CD4-positive, alpha-beta T cell treated with Interleukin-6 for 4 hours (primary cell): ENCODE measurements at regions not wholly inside any gene's neighbourhood (a gene's known extent, or its start where the extent isn't known, plus 50 kb on each side); places are given as distances from the start of the nearest gene placed in this dataset.
"Not testable (repeated sequence)": the region's sequence is repeated elsewhere in the genome, so short reads cannot be mapped to it uniquely, and the experiment has no call there.

ENCODE experiments used
- DNase-seq: peaks from one replicate; pipeline ENCODE4 v3.0.0-alpha.2; 2020; ENCODE audit warnings: mixed read lengths

DNA sequence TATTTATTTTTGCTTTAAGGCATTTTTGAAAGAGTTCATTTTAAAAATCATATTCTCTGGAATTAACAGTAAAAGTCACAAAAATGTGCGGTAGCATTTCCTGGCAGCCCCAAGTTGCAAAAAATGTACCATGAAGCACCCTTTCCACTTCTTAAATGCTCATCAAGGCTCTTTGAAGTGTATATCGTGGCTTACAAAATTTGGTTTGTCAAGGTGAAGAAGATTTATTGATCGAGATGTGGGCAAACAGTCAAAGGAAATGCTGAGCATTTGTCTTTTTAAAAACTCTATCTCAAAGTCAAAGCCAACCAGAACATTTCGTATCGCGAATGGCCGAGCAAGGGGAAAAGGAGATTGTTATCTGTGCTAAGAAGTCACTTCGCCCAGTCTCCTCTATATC is 277.5 kb upstream of the KAZN start:
- no peak for DNase-seq

DNA sequence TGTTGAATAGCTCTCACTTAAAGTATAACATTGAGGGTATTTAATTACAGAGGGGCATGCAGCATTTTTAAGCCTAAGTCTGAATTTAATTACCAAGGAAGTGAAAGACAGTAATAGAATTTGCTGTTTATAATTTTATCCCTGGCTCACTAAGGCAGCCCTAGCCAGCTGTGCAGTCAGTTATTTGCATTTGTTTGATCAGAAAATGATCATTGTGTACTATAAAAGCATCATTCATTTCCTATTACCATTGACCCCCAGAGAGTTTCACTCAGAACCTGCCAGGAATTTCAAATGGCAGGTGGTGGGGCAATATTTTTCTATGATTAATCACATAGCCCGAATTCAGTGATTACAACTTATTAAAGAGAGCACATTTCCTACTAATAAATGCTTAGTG is 277.1 kb upstream of the KAZN start:
- DNase-seq = no peak

DNA sequence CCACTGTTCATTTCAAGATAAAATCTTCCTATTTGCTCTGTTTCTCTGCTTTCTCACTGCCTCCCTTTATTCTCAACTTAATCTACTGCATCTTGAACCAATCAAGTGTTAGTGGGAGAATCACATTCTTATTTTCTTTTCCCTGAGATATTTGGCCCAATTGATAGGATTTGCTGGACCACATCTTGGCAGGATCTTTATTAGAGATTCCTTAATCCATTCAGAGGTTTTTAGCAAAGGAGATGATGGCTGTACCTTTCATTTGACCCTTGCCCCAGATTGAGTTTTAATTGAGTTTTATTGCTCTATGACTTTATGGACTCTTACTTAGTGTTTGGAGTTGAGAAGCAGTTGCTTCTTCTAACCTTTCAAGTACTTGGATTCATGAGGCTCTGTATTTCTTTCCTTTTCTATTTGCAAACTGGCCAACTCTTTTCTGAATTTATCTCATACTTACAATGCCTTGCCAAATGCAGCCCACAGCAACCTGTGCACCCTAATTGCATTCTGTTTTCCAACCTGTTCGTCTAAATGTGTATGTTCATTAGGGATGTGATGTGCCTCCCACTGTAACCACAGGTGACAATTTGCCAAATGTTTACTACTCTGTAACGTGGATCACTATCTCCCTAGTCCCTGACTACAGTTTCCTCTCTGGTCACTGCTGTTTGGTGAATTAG is 274.8 kb upstream of the KAZN start:
- DNase-seq = no peak

DNA sequence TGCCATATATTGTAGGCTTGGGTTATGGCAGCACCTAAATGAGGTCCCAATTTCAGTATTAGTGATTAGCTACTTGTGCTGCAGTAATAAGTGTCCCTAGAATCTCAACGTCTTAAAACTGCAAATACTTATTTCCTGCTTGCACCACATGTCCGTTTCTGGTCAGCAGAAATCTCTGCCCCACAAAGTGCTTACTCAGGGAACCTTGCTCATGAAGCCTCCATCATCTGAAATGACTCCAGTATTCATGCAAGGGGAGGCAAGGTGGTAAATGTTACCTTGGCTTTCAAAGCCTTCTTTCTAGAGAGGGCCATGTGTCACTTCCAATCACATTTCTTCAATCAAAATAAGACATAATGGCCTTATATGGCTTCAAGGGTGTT is 274.2 kb upstream of the KAZN start:
- DNase-seq = no peak

DNA sequence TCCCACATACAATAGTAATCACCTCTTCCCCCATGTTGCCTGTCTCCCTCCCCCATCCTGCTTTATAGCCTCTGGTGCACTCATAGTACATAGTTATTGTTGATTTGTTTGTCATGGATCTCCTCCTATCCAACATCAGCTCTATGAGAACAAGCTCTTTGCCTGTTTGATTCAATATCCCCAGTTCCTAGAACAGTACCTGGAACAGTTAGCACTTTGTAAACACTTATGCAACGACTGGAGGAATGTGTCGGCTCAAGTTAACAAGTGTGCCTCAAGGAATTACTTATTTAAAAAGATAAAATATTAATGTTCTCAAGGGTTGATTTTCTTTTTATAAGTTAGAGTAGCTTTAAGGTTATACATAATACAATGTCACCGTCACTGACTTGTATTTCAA is 271.6 kb upstream of the KAZN start:
- no peak for DNase-seq

DNA sequence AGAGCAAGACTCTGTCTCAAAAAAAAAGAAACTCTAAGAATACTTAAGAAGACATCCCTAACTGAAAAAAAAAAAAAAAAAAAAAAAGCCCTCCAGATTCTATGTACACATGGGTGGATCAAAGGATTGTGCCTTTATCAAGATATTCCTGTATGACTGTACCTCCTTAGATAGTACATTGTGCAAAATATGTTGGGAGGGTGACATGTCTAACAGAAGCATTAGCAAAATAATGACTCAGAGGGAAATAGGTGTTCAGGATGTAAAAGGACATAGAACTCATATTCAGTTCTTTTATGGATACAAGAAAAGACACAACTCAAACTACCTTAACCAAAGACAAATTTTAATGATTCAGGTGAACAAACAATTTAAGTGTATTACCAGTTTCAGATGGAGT is 269.8 kb upstream of the KAZN start:
- no peak for DNase-seq

DNA sequence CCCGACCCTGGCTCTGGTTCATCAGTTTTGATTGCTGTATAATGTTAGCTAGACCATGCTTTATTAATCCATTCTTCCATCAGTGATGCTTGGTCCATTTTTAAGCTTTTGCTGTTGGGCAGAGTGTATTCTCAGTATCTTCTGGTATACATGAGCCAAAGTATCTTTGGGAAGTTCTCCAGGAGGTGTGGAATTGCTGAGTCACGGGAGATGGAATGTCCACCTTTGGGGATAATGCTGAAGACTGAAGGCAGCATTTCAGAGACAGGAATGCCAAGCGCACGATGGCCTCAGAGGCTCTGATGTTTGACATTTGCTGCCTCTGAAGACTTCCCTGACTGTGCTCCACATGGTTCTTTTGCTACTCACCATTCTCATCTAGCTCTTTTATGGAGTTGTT is 266.3 kb upstream of the KAZN start:
- DNase-seq = no peak

DNA sequence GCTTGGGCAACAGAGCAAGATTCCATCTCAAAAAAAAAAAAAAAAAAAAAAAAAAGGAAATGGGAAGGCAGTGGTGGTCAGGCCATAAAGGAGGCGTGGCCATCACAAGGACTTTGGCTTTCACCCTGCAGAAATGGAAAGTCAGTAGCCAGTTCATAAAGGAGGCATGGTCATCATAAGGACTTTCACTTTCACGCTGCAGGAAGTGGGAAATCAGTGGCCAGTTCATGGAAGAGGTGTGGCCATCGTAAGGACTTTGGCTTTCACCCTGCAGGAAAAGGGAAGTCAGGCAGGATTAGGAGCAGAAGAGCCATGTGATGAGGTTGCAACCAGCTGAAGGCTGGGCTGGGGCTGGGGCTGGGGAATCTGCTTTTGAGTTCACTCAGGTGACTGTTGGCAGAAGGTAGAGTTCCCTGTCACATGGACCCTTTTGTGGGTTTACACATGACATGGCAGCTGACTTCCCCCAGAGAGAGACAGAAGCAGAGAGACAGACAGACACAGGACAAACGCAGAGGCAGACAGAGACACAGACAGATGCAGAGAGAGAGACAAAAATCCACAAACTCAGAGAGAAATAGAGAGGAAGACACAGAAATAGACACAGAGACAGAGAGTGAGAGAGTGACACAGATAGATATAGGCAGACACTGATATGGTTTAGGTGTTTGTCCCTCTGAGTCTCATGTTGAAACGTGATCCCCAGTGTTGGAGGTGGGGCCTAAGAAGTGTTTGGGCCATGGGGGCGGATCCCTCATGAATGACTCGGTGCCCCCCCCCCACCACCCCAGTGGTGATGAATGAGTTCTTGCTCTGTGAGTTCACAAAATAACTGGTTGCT is 263.9 kb upstream of the KAZN start:
- DNase-seq = peak; percentile 4

DNA sequence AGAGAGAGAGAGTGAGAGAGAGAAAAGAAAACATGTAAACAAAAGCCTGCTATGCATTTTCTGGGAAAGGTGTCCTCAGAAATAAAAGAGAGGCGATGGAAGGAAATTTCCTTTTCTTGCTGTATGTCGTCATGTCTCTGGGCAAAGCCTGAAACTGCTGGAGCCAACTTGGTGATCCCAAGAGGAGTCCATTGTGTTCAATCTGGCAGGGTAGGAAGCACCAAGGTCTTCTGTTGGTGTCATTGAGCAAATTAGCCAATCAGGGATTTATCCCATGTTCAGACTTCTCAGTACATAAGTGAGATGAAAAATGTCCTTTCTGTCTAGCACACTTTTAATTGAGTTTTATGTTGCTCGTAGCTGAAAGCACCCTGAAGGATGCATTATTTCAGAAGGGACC is 260.0 kb upstream of the KAZN start:
- DNase-seq = no peak

DNA sequence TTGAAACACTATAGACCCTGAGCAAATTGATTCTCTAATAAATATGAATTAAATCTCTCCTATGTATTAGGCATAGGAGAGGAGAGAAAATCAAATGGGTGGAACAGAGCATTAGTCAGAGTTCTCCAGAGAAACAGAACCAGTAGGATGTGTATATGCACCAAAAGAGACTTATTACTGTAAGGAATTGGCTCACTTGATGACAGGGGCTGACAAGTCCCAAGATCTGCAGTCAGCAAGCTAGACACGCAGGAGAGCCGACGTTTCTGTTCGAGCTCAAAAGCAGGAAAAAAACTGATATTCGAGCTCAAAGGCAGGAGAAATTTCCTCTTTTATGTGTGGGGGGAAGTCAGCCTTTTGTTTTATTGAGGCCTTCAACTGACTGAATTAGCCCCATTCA is 259.2 kb upstream of the KAZN start:
- no peak for DNase-seq

DNA sequence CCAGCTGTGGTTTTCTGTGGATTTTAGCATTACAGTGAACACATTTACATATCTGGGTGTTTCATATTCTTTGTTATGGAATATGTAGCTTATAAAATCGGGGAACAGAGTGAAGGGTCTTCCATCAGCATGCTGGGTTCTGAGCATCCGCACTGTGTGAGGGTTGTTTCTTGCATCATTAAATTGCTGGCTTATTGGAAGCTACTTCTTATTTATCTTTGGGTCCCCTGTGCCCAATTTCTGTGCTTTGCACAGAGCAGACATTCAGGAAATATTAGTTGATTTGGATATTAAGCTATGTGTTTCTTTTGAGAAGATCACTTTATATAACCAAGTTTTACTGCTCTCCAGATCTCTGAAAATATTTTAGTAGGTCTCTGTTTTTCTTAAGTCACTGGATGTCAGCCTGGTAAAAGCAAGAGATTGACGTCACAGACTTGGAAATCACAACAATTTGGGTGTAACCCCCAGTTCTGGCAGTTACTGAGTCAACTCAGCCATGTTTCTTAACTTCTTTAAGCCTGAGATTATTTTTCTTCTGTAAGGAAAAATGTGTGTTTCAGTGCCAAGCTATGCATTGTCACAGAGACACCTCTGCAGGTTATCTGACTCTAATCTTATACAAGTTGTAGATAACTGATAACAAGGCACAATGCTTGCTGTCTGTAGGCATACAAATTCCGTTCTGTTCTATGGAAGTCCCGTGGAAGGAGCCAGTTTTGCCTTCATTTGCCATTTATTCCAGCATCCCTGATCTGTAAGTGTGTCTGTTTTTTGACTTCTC is 258.3 kb upstream of the KAZN start:
- DNase-seq = no peak

DNA sequence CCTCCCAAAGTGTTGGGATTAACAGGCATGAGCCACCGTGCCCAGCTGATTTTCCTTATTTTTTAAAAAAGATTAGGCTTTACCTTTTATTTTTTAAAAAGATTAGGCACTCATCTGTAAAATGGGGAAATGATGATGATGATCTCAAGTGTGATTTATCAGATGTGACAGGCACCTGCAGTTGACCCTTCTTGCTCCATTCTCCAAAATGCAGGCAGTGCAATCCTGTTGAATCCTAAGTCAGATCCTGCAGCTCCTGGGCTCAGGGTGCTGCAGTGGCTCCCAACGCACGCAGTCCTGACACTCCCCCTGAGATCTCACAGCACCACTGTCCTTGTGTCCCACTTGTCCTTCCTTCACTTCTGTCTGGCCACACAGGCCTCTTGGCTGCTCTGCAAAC is 257.3 kb upstream of the KAZN start:
- no peak for DNase-seq

DNA sequence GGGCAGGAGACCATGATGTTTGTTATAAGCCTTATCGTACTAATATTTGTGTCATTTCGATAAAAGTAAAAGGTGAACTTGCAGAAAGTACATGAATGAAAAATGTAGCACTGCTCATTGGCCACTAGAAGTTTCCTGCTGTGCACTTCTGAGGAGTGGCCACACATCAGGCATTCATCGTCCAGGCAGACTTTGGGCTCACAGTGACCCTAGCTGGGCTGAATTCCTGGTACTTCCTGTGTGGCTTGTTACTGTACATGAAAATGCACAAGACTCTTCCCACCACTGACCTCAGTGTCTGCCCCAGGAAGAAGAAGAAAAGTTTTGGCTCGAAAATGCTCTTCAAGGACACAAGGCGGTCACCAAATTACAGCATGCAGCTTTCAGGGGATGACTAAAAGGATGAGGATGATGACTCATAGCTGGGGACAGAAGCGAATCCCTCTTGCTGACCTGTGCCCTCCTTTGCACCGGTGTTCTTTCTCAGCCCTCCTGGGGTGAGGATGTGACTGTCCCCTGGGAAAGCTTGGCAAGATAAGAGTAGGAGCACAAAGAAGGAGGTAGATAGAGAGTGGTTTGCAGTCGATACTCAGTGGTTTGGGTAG is 252.4 kb upstream of the KAZN start:
- DNase-seq = no peak

DNA sequence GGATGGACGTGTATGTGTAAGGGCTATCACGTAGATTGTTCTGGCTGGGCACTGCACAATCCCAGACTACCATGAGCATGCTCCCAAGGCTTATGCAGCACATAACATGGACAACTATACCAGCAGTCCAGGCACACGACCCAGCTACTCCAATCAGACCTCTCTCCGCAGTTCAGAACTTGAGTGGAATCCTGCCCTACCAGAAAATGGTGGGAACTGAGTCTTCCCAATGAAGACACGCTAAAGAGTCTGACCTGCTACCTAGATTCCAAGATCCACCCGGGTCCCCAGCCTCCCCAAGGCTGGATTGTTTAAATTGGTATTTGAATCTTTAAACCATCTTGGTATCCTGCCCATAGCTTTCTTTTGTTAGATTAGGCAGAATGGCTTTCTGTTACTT is 251.3 kb upstream of the KAZN start:
- no peak for DNase-seq

DNA sequence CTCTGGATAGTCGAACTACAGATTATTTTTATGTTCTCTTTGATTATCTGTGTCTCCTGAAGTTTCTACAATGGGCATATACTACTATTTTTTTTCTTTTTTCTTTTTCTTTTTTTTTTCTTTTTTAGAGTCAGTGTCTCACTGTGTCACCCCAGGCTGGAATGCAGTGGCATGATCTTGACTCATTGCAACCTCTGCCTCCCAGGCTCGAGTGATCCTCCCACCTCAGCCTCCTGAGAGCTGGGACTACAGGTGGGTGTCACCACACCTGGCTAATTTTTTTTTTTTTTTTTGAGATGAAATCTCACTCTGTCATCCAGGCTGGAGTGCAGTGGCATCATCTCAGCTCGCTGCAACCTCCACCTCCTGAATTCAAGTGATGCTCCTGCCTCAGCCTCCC is 250.7 kb upstream of the KAZN start:
- no peak for DNase-seq

DNA sequence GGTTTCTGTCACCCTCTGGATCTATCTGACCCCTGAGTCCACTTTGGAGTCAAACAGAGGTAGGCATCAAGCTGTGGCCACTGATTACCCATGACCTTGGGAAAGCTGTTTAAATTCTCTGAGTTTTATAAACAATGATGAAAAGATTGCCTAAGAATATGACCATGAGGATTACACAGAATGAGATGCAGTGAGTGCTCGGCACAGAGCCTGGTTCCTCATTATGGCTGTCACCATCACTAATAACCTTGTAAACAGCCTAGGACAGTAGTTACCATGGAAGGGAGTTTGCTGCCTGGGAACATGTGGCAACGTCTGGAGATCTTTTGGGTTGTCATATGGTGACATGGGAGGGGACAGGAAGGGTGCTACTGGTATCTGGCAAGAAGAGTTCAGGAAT is 248.3 kb upstream of the KAZN start:
- DNase-seq = no peak

DNA sequence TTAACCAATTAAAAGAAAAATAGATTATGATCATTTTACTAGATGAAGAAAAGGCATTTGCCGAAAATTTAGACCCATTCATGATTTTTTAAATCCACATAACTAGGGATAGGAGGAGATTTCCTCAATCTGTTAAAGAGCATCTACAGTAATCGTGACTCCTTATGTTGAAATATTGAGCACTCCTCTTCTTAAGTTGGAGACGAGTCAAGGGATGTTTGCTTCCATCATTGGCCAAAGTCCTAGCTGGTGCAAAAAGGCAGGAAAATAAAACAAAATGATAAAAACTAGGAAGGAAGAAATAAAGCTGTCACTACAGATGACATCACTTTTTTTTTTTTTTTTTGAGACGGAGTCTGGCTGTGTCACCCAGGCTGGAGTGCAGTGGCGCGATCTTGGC is 245.6 kb upstream of the KAZN start:
- no peak for DNase-seq

DNA sequence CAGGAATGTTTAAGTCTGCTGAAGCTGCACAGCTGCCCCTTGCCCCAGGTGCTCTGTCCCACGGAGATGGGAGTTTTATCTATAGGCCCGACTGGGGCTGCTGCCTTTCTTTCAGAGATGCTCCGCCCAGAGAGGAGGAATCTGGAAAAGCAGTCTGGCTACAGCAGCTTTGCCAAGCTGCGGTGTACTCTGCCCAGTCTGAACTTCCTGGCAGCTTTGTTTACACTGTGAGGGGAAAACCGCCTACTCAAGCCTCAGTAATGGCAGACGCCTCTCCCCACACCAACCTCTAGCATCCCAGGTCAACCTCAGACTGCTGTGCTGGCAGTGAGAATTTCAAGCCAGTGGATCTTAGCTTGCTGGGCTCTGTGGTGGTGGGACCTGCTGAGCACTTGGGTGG is 237.5 kb upstream of the KAZN start:
- DNase-seq = not testable (repeated sequence)

DNA sequence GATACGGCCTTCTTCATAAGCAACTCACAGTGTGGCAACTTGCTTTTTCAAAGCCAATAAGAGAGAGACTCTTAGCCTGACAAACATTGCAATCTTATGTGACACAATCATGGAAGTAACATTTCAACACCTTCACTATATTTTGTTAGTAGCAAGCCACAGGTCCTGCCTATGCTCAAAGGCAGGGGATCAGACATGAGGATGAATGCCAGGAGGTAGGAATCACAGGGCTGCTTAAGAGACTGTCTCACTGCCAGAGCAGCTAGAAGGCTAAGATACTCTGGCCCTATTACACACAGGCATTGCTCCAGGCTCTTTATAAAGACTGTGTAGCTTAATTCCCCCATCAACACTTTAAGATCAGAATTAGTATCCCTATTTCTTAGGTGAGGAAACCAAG is 236.2 kb upstream of the KAZN start:
- no peak for DNase-seq

DNA sequence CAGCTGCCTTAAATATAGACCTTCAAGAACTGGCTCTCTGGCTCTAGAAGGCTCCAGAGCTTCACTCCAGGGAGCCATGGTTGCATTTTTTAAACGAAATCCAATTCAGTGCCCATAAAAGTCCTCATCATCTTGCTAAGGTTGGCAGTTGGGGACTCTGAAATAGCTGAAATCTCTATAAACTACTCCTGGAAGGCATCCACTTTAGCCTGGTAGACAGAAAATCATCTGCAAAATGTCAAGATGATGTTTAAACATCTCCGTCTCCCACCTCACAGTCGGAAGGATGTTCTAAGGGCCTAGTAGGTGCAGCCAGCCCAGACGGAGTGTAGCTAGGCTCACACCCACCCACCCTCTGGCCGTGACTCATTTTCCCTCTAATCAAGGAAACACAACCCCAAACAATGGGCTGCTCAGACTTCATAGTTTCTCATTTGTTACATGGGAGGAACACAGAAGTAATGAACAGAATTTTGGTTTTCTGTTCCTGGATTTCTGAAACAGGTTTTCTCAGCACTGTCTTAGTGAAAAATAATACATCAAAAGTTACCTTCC is 235.4 kb upstream of the KAZN start:
- no peak for DNase-seq

DNA sequence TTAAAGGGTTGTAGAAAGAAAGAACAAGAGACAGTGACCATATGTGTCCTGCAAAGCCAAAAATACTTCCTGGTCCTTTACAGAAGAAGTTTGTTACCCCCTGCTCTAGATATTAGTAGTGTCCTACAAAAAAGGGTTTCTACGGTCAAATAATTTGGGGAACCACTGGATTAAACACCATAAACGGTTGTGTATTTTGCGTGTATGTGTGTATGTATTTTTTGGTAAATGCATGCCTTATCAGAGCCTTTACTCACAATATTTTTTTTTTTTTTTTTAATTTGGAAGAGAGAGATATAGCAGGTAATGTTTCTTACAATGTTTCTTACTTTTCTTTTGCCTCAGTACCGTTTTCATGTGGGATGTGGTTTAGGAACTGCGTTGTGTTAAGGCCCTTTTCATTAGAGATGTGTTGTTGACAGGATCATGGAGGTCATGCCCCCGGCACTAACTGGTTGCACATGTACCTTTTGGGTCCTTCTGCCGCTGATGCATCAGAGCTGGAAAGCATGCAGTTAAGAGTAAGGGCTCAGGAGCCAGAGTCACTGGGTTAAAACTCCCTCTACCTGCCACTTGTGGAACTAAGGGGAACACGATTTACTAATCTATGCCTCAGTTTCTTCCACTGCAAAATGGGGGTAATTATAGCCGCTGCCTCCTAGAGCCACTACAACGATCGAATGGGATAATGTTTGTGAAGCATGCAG is 234.6 kb upstream of the KAZN start:
- no peak for DNase-seq

DNA sequence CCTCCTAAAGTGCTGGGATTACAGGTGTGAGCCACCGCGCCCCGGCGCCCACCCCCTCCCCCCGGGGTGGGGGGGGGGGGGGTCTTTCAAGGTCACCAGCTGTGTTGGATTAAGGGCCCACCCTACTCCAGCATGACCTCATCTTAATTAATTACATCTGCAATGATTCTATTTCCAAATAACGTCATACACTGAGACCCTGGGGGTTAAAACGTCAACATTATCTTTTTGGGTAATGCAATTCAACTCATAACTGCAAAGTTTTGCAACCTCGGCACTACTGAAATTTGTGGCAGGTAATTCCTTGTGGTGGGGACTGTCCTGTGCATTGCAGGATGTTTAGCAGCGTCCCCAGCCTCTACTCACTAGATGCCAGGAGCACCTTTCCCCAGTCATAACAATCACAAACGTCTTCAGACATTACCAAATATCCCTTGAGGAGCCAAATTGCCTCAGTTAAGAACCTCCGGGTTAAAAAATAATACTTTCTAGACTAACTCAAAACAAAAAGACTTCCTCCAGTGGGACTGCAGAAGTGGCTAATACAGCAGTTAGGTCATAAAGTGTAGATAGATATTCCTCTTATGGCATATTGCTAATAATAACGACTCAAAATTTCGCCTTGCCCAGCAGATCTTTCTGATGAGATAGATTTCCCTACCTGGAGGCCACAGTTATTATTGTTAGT is 233.0 kb upstream of the KAZN start:
- no peak for DNase-seq
